A549 (cell line): ENCODE measurements at regions not wholly inside any gene's neighbourhood (a gene's known extent, or its start where the extent isn't known, plus 50 kb on each side); places are given as distances from the start of the nearest gene placed in this dataset.

Experiments
- ATAC-seq, 2 experiments: fragments of 200-7000 bp in 1 of 2; fragments of >200 bp in 1 of 2; cut with Nextera tagmentation in 1 of 2; cut with Tn5 transposase in 1 of 2; 3 replicates each; pipeline versions ENCODE4 v1.8.0 to v1.9.1; 2018 to 2020; ENCODE audit warnings: mild to moderate bottlenecking in 1 of 2, moderate library complexity in 1 of 2
- CTCF ChIA-PET: fragments of 300-600 bp; sonication (Branson Sonifier 250); formaldehyde crosslinking; extraction: SDS; loops from one replicate; lab custom pipeline; 2021; ENCODE audit warnings: antibody characterized with exemption, inconsistent platforms; lab: Yijun Ruan, JAX
- POLR2A ChIA-PET: fragments of 350-600 bp; formaldehyde crosslinking; extraction: SDS; loops from one replicate; lab custom pipeline; 2021; ENCODE audit warnings: antibody characterized with exemption, inconsistent platforms; lab: Yijun Ruan, JAX
- DNase-seq, 2 experiments: peaks; one replicate each; pipeline versions ENCODE4 v3.0.0 to v3.0.0-alpha.2; 2011 to 2016; ENCODE audit warnings: low read depth in 1 of 2, low spot score in 1 of 2
- FAIRE-seq: peaks from 2 replicates; lab custom pipeline; 2011; peaks lifted over from hg19 to GRCh38; lab: Jason Lieb, UNC
- H3K27ac ChIP-seq, 2 experiments: fragments of >200 bp; sonication (Bioruptor Twin); formaldehyde crosslinking; 3 replicates each; pipeline ENCODE4 v1.5.1; 2016 to 2017
- H3K4me1 ChIP-seq: fragments of >200 bp; sonication (Bioruptor Twin); formaldehyde crosslinking; 3 replicates; pipeline ENCODE4 v1.6.1; 2016
- H3K4me2 ChIP-seq: fragments of >200 bp; sonication (Bioruptor Twin); formaldehyde crosslinking; 3 replicates; pipeline ENCODE4 v1.6.1; 2016
- H3K4me3 ChIP-seq: fragments of >200 bp; sonication (Bioruptor Twin); formaldehyde crosslinking; 3 replicates; pipeline ENCODE4 v1.5.1; 2016
- H3K9me3 ChIP-seq: fragments of >200 bp; sonication (Bioruptor Twin); formaldehyde crosslinking; 3 replicates; pipeline ENCODE4 v1.6.1; 2016
- ATOH8 ChIP-seq: fragments of 250-450 bp; sonication (Bioruptor Pico); IDR thresholded peaks from 2 replicates; pipeline ENCODE4 v1.5.0; 2020; ENCODE audit warnings: low read depth, mild to moderate bottlenecking, moderate library complexity
- CBX8 ChIP-seq: fragments of 200-600 bp; sonication (generic); IDR thresholded peaks from 2 replicates; pipeline ENCODE4 v1.6.1; 2016
- CTCF ChIP-seq: fragments of >200 bp; sonication (Bioruptor Twin); formaldehyde crosslinking; IDR thresholded peaks from 3 replicates; pipeline ENCODE4 v1.5.1; 2016
- EHMT2 ChIP-seq: fragments of 200-600 bp; sonication (generic); IDR thresholded peaks from 2 replicates; pipeline ENCODE4 v1.6.1; 2016; ENCODE audit warnings: antibody characterized with exemption, low read depth, mild to moderate bottlenecking, moderate library complexity
- ELK1 ChIP-seq: fragments of 150-350 bp; IDR thresholded peaks from 2 replicates; pipeline ENCODE4 v1.6.1; 2014; ENCODE audit warnings: low read depth, mild to moderate bottlenecking, low read length
- EP300 ChIP-seq, 2 experiments: fragments of >200 bp; sonication (Bioruptor Twin); formaldehyde crosslinking; IDR thresholded peaks; 2 replicates in 1 of 2; 3 replicates in 1 of 2; pipeline ENCODE4 v1.6.1; 2016 to 2017
- ESRRA ChIP-seq: fragments of 150-350 bp; IDR thresholded peaks from 2 replicates; pipeline ENCODE4 v1.6.1; 2014; ENCODE audit warnings: mild to moderate bottlenecking, low read length, borderline replicate concordance
- FOXS1 ChIP-seq: fragments of 250-450 bp; sonication (Bioruptor Pico); IDR thresholded peaks from 2 replicates; pipeline ENCODE4 v1.5.0; 2020; ENCODE audit warnings: mild to moderate bottlenecking, moderate library complexity
- GATA3 ChIP-seq: IDR thresholded peaks from 2 replicates; pipeline ENCODE4 v1.6.1; 2012; ENCODE audit warnings: borderline replicate concordance
- HES2 ChIP-seq: fragments of >200 bp; sonication (Bioruptor Twin); formaldehyde crosslinking; IDR thresholded peaks from 2 replicates; pipeline ENCODE4 v1.6.1; 2016
- HEYL ChIP-seq: fragments of 250-450 bp; sonication (Bioruptor Pico); IDR thresholded peaks from 2 replicates; pipeline ENCODE4 v1.8.0; 2021; ENCODE audit warnings: mild to moderate bottlenecking, moderate library complexity
- HOXB13 ChIP-seq: fragments of 250-450 bp; sonication (Bioruptor Pico); IDR thresholded peaks from 2 replicates; pipeline ENCODE4 v1.5.0; 2020; ENCODE audit warnings: low read depth, mild to moderate bottlenecking, moderate library complexity
- KDM1A ChIP-seq: fragments of 200-600 bp; sonication (generic); IDR thresholded peaks from 2 replicates; pipeline ENCODE4 v1.6.1; 2016; ENCODE audit warnings: low read depth, mild to moderate bottlenecking
- MAFK ChIP-seq: fragments of 450-650 bp; IDR thresholded peaks from 2 replicates; pipeline ENCODE4 v1.6.1; 2014; ENCODE audit not compliant: partially characterized antibody
- NR3C1 ChIP-seq: fragments of >200 bp; sonication (Bioruptor Twin); formaldehyde crosslinking; IDR thresholded peaks from 3 replicates; pipeline ENCODE4 v1.6.1; 2017
- PHF8 ChIP-seq: fragments of 200-600 bp; sonication (generic); IDR thresholded peaks from 2 replicates; pipeline ENCODE4 v1.6.1; 2016; ENCODE audit warnings: low read depth, mild to moderate bottlenecking, antibody characterized with exemption, moderate library complexity, borderline replicate concordance
- POLR2AphosphoS2 ChIP-seq: conservative IDR thresholded peaks from 2 replicates; pipeline ENCODE4 v1.6.1; 2012; ENCODE audit warnings: low read length, improper control_type of control experiment, inconsistent platforms
- REST ChIP-seq: fragments of 200-600 bp; sonication (generic); IDR thresholded peaks from 2 replicates; pipeline ENCODE4 v1.6.1; 2016; ENCODE audit warnings: antibody characterized with exemption, mild to moderate bottlenecking, moderate library complexity
- RNF2 ChIP-seq: fragments of 200-600 bp; sonication (generic); IDR thresholded peaks from 2 replicates; pipeline ENCODE4 v1.6.1; 2016; ENCODE audit warnings: low read depth, mild to moderate bottlenecking, antibody characterized with exemption, moderate library complexity, borderline replicate concordance
- TFCP2L1 ChIP-seq: fragments of 250-450 bp; sonication (Bioruptor Pico); IDR thresholded peaks from 2 replicates; pipeline ENCODE4 v1.5.0; 2021; ENCODE audit warnings: mild to moderate bottlenecking
- USF2 ChIP-seq: fragments of 450-650 bp; IDR thresholded peaks from 2 replicates; pipeline ENCODE4 v1.6.1; 2014; ENCODE audit warnings: antibody characterized with exemption
- WGBS: methylation state at CpG from one replicate; pipeline ENCODE4 v1.1.6; 2017; ENCODE audit errors: missing lambda C conversion rate; 5-methylcytosine and 5-hydroxymethylcytosine counted together

- ChIA-PET POLR2A (no interaction called here), CTCF (interaction anchor here (0.6 kb wide), 1 partner anchor 1936 kb away, joined by 3 read pairs; no protein-coding TSS in a partner anchor)
- TF ChIP-seq REST, result no peak
- no peak for TF ChIP-seq CBX8
- TF ChIP-seq CTCF, result no peak
- no peak for TF ChIP-seq NR3C1
- TF ChIP-seq TFCP2L1 (CRISPR knock-in tag), result no peak
- no peak for TF ChIP-seq MAFK
- TF ChIP-seq KDM1A, result no peak
- TF ChIP-seq EHMT2, result no peak
- no peak for TF ChIP-seq ELK1
- no peak for TF ChIP-seq EP300 (IDR thresholded peaks at IDR 0.05)
- no peak for TF ChIP-seq PHF8
- no peak for TF ChIP-seq USF2
- no peak for TF ChIP-seq FOXS1 (CRISPR knock-in tag)
- H3K9me3 ChIP-seq, result no peaks in the 10 kb centered on the region
- no peak overlapping the region for H3K4me3 ChIP-seq
- FAIRE-seq (no peak), ATAC-seq (no peak), DNase-seq (no peak)
- H3K4me1 ChIP-seq, result no peaks in the 10 kb centered on the region
- WGBS, result 100% methylated on average over 1 of the region's 1 CpG
- H3K4me2 ChIP-seq, result no peak overlapping the region
- no peak overlapping the region for H3K27ac ChIP-seq
These were observed 144.8 kb downstream of the BACH1 start for GRCh38 chr21:29443411-29444010.

GRCh38 chr21:29448766-29449165 lies 150.0 kb downstream of the BACH1 start:
- H3K9me3 ChIP-seq, result no peaks in the 10 kb centered on the region; the same call in 2 of the 3 replicates
- H3K4me1 ChIP-seq, result no peaks in the 10 kb centered on the region
- 63% methylated on average over 4 of the region's 4 CpGs for whole genome bisulfite sequencing
- no peak overlapping the region for H3K27ac ChIP-seq
- DNase-seq (no peak), FAIRE-seq (no peak), ATAC-seq (no peak)
- H3K4me2 ChIP-seq, result no peak overlapping the region
- CTCF ChIA-PET, result no interaction called here
- POLR2A ChIA-PET, result no interaction called here
- H3K4me3 ChIP-seq, result no peak overlapping the region
- no peak for TF ChIP-seq CBX8
- no peak for TF ChIP-seq PHF8
- TF ChIP-seq POLR2AphosphoS2, result no peak
- no peak for TF ChIP-seq ESRRA
- no peak for TF ChIP-seq RNF2
- TF ChIP-seq HES2, result no peak
- no peak for TF ChIP-seq HEYL
- TF ChIP-seq GATA3, result no peak
- TF ChIP-seq EP300 (IDR thresholded peaks at IDR 0.05), result no peak
- no peak for TF ChIP-seq ATOH8 (CRISPR knock-in tag)
- TF ChIP-seq HOXB13 (CRISPR knock-in tag), result no peak
- no peak for TF ChIP-seq KDM1A
